ENCODE measurements at regions not wholly inside any gene's neighbourhood (a gene's known extent, or its start where the extent isn't known, plus 50 kb on each side); places are given as distances from the start of the nearest gene placed in this dataset.

GRCh38 chr18:75157851-75158250 is 51.1 kb downstream of the PTGR3 start:
- TF ChIP-seq CTCF (IDR thresholded peaks at IDR 0.05) = no peak
- no peak for TF ChIP-seq POLR2A (IDR thresholded peaks at IDR 0.05)
